C4-2B (cell line): ENCODE measurements at regions not wholly inside any gene's neighbourhood (a gene's known extent, or its start where the extent isn't known, plus 50 kb on each side); places are given as distances from the start of the nearest gene placed in this dataset.

ENCODE experiments used
- CTCF ChIP-seq: fragments of 450-650 bp; conservative IDR thresholded peaks from 2 replicates; pipeline ENCODE4 v1.5.1; 2017; ENCODE audit warnings: mild to moderate bottlenecking
- ZFX ChIP-seq: fragments of 450-650 bp; IDR thresholded peaks from 2 replicates; pipeline ENCODE4 v1.6.1; 2017

GRCh38 chr21:39087238-39088030 is 95.8 kb downstream of the PSMG1 start:
- TF ChIP-seq CTCF: no peak
- no peak for TF ChIP-seq ZFX
